22Rv1 (cell line): ENCODE measurements at regions not wholly inside any gene's neighbourhood (a gene's known extent, or its start where the extent isn't known, plus 50 kb on each side); places are given as distances from the start of the nearest gene placed in this dataset.

Source experiments
- CTCF ChIP-seq: fragments of 450-650 bp; IDR thresholded peaks from 2 replicates; pipeline ENCODE4 v1.5.1; 2017; ENCODE audit warnings: mild to moderate bottlenecking
- ZFX ChIP-seq: fragments of 450-650 bp; IDR thresholded peaks from 2 replicates; pipeline ENCODE4 v1.6.1; 2017; ENCODE audit warnings: antibody characterized with exemption, borderline replicate concordance

- TF ChIP-seq CTCF: no peak
- TF ChIP-seq ZFX: no peak
Observed at GRCh38 chrX:6681521-6682145, 146.7 kb upstream of the VCX3A start.
